Astrocyte (in vitro differentiated cells and primary cell): ENCODE measurements at regions not wholly inside any gene's neighbourhood (a gene's known extent, or its start where the extent isn't known, plus 50 kb on each side); places are given as distances from the start of the nearest gene placed in this dataset.

Experiments used
- DNase-seq: peaks from one replicate; pipeline ENCODE4 v3.0.0-alpha.2; 2010; ENCODE audit warnings: low read depth
- FAIRE-seq: peaks from 2 replicates; lab custom pipeline; 2011; peaks lifted over from hg19 to GRCh38; lab: Jason Lieb, UNC
- H2AFZ ChIP-seq: 2 replicates; pipeline ENCODE4 v1.6.0; 2012; ENCODE audit warnings: low read depth, low read length, inconsistent platforms
- H3K27ac ChIP-seq: 2 replicates; pipeline ENCODE4 v1.5.1; 2011; ENCODE audit warnings: low read depth, low read length, inconsistent platforms
- H3K27me3 ChIP-seq: 2 replicates; pipeline ENCODE4 v1.6.0; 2011; ENCODE audit warnings: low read length, inconsistent platforms; ENCODE audit not compliant: insufficient read depth
- H3K36me3 ChIP-seq: 2 replicates; pipeline ENCODE4 v1.5.1; 2011; ENCODE audit warnings: low read length, inconsistent platforms; ENCODE audit not compliant: insufficient read depth
- H3K4me1 ChIP-seq: 2 replicates; pipeline ENCODE4 v1.5.1; 2011; ENCODE audit warnings: low read length, inconsistent platforms; ENCODE audit not compliant: insufficient read depth
- H3K4me2 ChIP-seq: 2 replicates; pipeline ENCODE4 v1.6.0; 2012; ENCODE audit warnings: low read length, inconsistent platforms
- H3K4me3 ChIP-seq: 2 replicates; pipeline ENCODE4 v1.5.1; 2011; ENCODE audit warnings: low read depth, mild to moderate bottlenecking, low read length, inconsistent platforms; ENCODE audit not compliant: insufficient read depth
- H3K79me2 ChIP-seq: 2 replicates; pipeline ENCODE4 v1.6.0; 2012; ENCODE audit warnings: mild to moderate bottlenecking, low read length, inconsistent platforms; ENCODE audit not compliant: insufficient read depth
- H3K9ac ChIP-seq: 2 replicates; pipeline ENCODE4 v1.6.0; 2012; ENCODE audit warnings: mild to moderate bottlenecking, low read length, inconsistent platforms
- H3K9me3 ChIP-seq: 2 replicates; pipeline ENCODE4 v1.5.1; 2012; ENCODE audit warnings: low read depth, mild to moderate bottlenecking, low read length, inconsistent platforms; ENCODE audit not compliant: insufficient read depth
- H4K20me1 ChIP-seq: 2 replicates; pipeline ENCODE4 v1.6.0; 2012; ENCODE audit warnings: low read length, inconsistent platforms; ENCODE audit not compliant: insufficient read depth
- H3K27ac Mint-ChIP-seq: one replicate; pipeline ENCODE4 v1.8.0; 2021; ENCODE audit warnings: mild to moderate bottlenecking, mixed read lengths; ENCODE audit not compliant: unreplicated experiment
- H3K27me3 Mint-ChIP-seq: one replicate; pipeline ENCODE4 v1.8.0; 2021; ENCODE audit warnings: low read depth, mixed read lengths; ENCODE audit not compliant: unreplicated experiment
- H3K36me3 Mint-ChIP-seq: one replicate; pipeline ENCODE4 v1.8.0; 2021; ENCODE audit warnings: low read depth, mixed read lengths; ENCODE audit not compliant: unreplicated experiment
- H3K4me1 Mint-ChIP-seq: one replicate; pipeline ENCODE4 v1.8.0; 2021; ENCODE audit warnings: low read depth, mixed read lengths; ENCODE audit not compliant: unreplicated experiment
- H3K4me3 Mint-ChIP-seq: one replicate; pipeline ENCODE4 v1.8.0; 2021; ENCODE audit warnings: mild to moderate bottlenecking, moderate library complexity, mixed read lengths; ENCODE audit not compliant: unreplicated experiment
- H3K9me3 Mint-ChIP-seq: one replicate; pipeline ENCODE4 v1.8.0; 2021; ENCODE audit warnings: mild to moderate bottlenecking, mixed read lengths; ENCODE audit not compliant: unreplicated experiment
- CTCF ChIP-seq: IDR thresholded peaks from 2 replicates; pipeline ENCODE4 v1.5.1; 2011; ENCODE audit warnings: low read depth, mild to moderate bottlenecking, inconsistent platforms, low read length, moderate library complexity; ENCODE audit not compliant: insufficient read depth
- EZH2 ChIP-seq: IDR thresholded peaks from 2 replicates; pipeline ENCODE4 v1.6.1; 2012; ENCODE audit warnings: mild to moderate bottlenecking, low read length, inconsistent platforms; ENCODE audit not compliant: insufficient read depth

- H3K27me3 ChIP-seq, result no peaks in the 10 kb centered on the region
- TF ChIP-seq CTCF, result no peak
- TF ChIP-seq EZH2, result no peak
- no peak overlapping the region for H3K27ac ChIP-seq
- H3K9me3 ChIP-seq, result no peaks in the 10 kb centered on the region
- Mint-ChIP-seq H3K9me3 (no peaks in the 10 kb centered on the region), H3K27me3 (no peaks in the 10 kb centered on the region), H3K4me1 (peaks cover 26% of the 10 kb centered on the region), H3K27ac (no peak overlapping the region), H3K4me3 (no peak overlapping the region), H3K36me3 (no peaks in the 10 kb centered on the region)
- no peak overlapping the region for H2AFZ ChIP-seq
- H3K9ac ChIP-seq, result no peak overlapping the region
- no peaks in the 10 kb centered on the region for H3K36me3 ChIP-seq
- FAIRE-seq (no peak), DNase-seq (no peak)
- no peak overlapping the region for H3K4me3 ChIP-seq
- peaks cover 8% of the 10 kb centered on the region for H3K4me1 ChIP-seq
- H3K4me2 ChIP-seq, result peak overlapping the region; percentile 15
- no peaks in the 10 kb centered on the region for H3K79me2 ChIP-seq
- no peaks in the 10 kb centered on the region for H4K20me1 ChIP-seq
Observed at GRCh38 chr5:31120642-31120948, 72.9 kb upstream of the CDH6 start.

DNA sequence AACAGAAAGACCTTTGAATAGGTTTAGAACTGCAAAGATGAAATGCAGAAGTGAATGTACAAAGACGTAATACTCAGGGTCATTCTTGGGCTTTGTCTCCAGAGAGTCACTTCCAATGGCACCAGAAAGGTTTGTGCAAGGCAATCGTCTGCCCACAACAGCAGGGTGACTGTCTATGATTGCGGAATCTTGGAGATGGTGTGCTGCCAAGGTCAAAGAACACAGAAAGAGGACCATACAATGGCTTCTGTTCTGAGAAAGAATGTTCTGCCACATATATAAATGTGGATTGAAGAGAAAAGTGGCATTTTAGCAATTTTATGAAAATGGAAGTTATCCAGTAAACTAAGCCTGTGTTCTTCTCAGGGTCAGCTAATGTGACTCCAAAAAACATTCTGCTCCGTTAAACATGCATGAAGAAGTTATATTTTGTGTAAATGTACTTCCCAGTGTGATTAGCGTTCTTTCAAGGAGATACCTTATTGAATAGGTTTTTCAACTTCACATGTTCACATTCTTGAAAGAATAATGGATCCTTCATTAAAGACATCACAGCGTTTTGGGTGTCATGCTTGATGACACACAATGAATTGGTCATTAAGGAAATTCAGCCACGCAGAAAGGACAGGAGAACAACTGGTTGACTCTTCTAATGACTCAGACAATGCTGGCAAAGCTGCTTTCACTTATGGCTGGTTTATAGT is 73.4 kb upstream of the CDH6 start:
- Mint-ChIP-seq H3K36me3 (no peaks in the 10 kb centered on the region), H3K27ac (no peak overlapping the region), H3K9me3 (no peaks in the 10 kb centered on the region), H3K27me3 (no peaks in the 10 kb centered on the region), H3K4me3 (no peak overlapping the region), H3K4me1 (peaks cover 26% of the 10 kb centered on the region)
- peak; percentile 62 for DNase-seq
- no peak overlapping the region for H2AFZ ChIP-seq
- no peaks in the 10 kb centered on the region for H4K20me1 ChIP-seq
- H3K27me3 ChIP-seq, result no peaks in the 10 kb centered on the region
- no peak overlapping the region for H3K9ac ChIP-seq
- peak; percentile 71 for FAIRE-seq
- no peaks in the 10 kb centered on the region for H3K9me3 ChIP-seq
- no peak overlapping the region for H3K4me3 ChIP-seq
- H3K36me3 ChIP-seq, result no peaks in the 10 kb centered on the region
- peak overlapping the region; percentile 15 for H3K4me2 ChIP-seq
- H3K79me2 ChIP-seq, result no peaks in the 10 kb centered on the region
- H3K4me1 ChIP-seq, result peaks cover 8% of the 10 kb centered on the region
- H3K27ac ChIP-seq, result no peak overlapping the region
- TF ChIP-seq CTCF (no peak), EZH2 (no peak)

- Histone ChIP-seq H3K4me1 (peaks cover 18% of the 10 kb centered on the region), H3K9ac (no peak overlapping the region), H3K9me3 (no peaks in the 10 kb centered on the region), H3K79me2 (no peaks in the 10 kb centered on the region), H3K36me3 (no peaks in the 10 kb centered on the region), H3K27me3 (no peaks in the 10 kb centered on the region), H3K4me2 (no peak overlapping the region), H3K27ac (no peak overlapping the region), H2AFZ (no peak overlapping the region), H3K4me3 (no peak overlapping the region), H4K20me1 (no peaks in the 10 kb centered on the region)
- Mint-ChIP-seq H3K4me3 (no peak overlapping the region), H3K27ac (no peak overlapping the region), H3K4me1 (peaks cover 24% of the 10 kb centered on the region), H3K9me3 (no peaks in the 10 kb centered on the region), H3K27me3 (no peaks in the 10 kb centered on the region), H3K36me3 (no peaks in the 10 kb centered on the region)
- FAIRE-seq, result no peak
- TF ChIP-seq EZH2 (no peak), CTCF (no peak)
- DNase-seq, result no peak
Observed at GRCh38 chr5:31116466-31117031, 76.9 kb upstream of the CDH6 start.
